NB4 (cell line): ENCODE measurements at regions not wholly inside any gene's neighbourhood (a gene's known extent, or its start where the extent isn't known, plus 50 kb on each side); places are given as distances from the start of the nearest gene placed in this dataset.

Experiments used
- CTCF ChIP-seq: IDR thresholded peaks from one replicate; pipeline ENCODE4 v1.5.1; 2012; ENCODE audit warnings: low read depth, low read length
- POLR2A ChIP-seq: IDR thresholded peaks from 2 replicates; pipeline ENCODE4 v1.6.1; 2011; ENCODE audit warnings: mild to moderate bottlenecking; ENCODE audit not compliant: insufficient read length; ENCODE audit errors: extremely low read depth

GRCh38 chr6:169324656-169325459 is 71.2 kb upstream of the THBS2 start:
- TF ChIP-seq POLR2A, result no peak
- no peak for TF ChIP-seq CTCF
